BLaER1 (cell line): ENCODE measurements at regions not wholly inside any gene's neighbourhood (a gene's known extent, or its start where the extent isn't known, plus 50 kb on each side); places are given as distances from the start of the nearest gene placed in this dataset.

ENCODE experiments used
- H3K27ac ChIP-seq: shearing (Covaris generic); formaldehyde crosslinking; 2 replicates; pipeline ENCODE4 v1.8.1; 2022
- H3K27me3 ChIP-seq: shearing (Covaris generic); formaldehyde crosslinking; 2 replicates; pipeline ENCODE4 v1.8.1; 2022
- H3K36me3 ChIP-seq: shearing (Covaris generic); formaldehyde crosslinking; 2 replicates; pipeline ENCODE4 v1.8.1; 2022
- H3K4me1 ChIP-seq: shearing (Covaris generic); formaldehyde crosslinking; 2 replicates; pipeline ENCODE4 v1.8.1; 2022
- H3K4me2 ChIP-seq: shearing (Covaris generic); formaldehyde crosslinking; 2 replicates; pipeline ENCODE4 v1.8.1; 2022
- H3K4me3 ChIP-seq: shearing (Covaris generic); formaldehyde crosslinking; 2 replicates; pipeline ENCODE4 v1.8.1; 2022
- H3K9ac ChIP-seq: shearing (Covaris generic); formaldehyde crosslinking; 2 replicates; pipeline ENCODE4 v1.8.1; 2022
- H3K9me3 ChIP-seq: shearing (Covaris generic); formaldehyde crosslinking; 2 replicates; pipeline ENCODE4 v1.8.1; 2022
- H4K20me1 ChIP-seq: shearing (Covaris generic); formaldehyde crosslinking; 2 replicates; pipeline ENCODE4 v1.8.1; 2022
- Cebpa-rat ChIP-seq: shearing (Covaris generic); IDR thresholded peaks from 2 replicates; pipeline ENCODE4 v1.8.1; 2022

- no peak overlapping the region for H3K9ac ChIP-seq
- H3K4me1 ChIP-seq, result peaks cover 5% of the 10 kb centered on the region
- TF ChIP-seq Cebpa-rat, result no peak
- H3K27me3 ChIP-seq, result no peaks in the 10 kb centered on the region
- H3K36me3 ChIP-seq, result no peaks in the 10 kb centered on the region
- no peak overlapping the region for H3K4me3 ChIP-seq
- no peaks in the 10 kb centered on the region for H3K9me3 ChIP-seq
- H3K4me2 ChIP-seq, result no peak overlapping the region
- no peak overlapping the region for H3K27ac ChIP-seq
- H4K20me1 ChIP-seq, result no peaks in the 10 kb centered on the region
Measured at GRCh38 chr9:18129809-18130334, 344.1 kb upstream of the ADAMTSL1 start.

GRCh38 chr9:18136354-18136994 is 337.5 kb upstream of the ADAMTSL1 start:
- Histone ChIP-seq H3K36me3 (no peaks in the 10 kb centered on the region), H3K27me3 (no peaks in the 10 kb centered on the region), H3K4me3 (no peak overlapping the region), H3K4me2 (no peak overlapping the region), H4K20me1 (no peaks in the 10 kb centered on the region), H3K9ac (no peak overlapping the region), H3K27ac (no peak overlapping the region), H3K4me1 (peaks cover 5% of the 10 kb centered on the region), H3K9me3 (no peaks in the 10 kb centered on the region)
- no peak for TF ChIP-seq Cebpa-rat

GRCh38 chr9:18137815-18138214 is 336.1 kb upstream of the ADAMTSL1 start:
- Histone ChIP-seq H3K9me3 (no peaks in the 10 kb centered on the region), H3K9ac (no peak overlapping the region), H3K4me2 (no peak overlapping the region), H3K4me3 (no peak overlapping the region), H4K20me1 (no peaks in the 10 kb centered on the region), H3K4me1 (no peaks in the 10 kb centered on the region), H3K36me3 (no peaks in the 10 kb centered on the region), H3K27me3 (no peaks in the 10 kb centered on the region), H3K27ac (no peak overlapping the region)
- TF ChIP-seq Cebpa-rat, result no peak

- Histone ChIP-seq H3K27ac (no peak overlapping the region), H3K4me1 (no peaks in the 10 kb centered on the region), H4K20me1 (no peaks in the 10 kb centered on the region), H3K27me3 (no peaks in the 10 kb centered on the region), H3K4me2 (no peak overlapping the region), H3K4me3 (no peak overlapping the region), H3K9me3 (no peaks in the 10 kb centered on the region), H3K9ac (no peak overlapping the region), H3K36me3 (no peaks in the 10 kb centered on the region)
- TF ChIP-seq Cebpa-rat, result no peak
Measured at GRCh38 chr9:18138656-18139055, 335.3 kb upstream of the ADAMTSL1 start.

- Histone ChIP-seq H3K36me3 (no peaks in the 10 kb centered on the region), H3K9ac (no peak overlapping the region), H3K4me1 (no peaks in the 10 kb centered on the region), H3K9me3 (no peaks in the 10 kb centered on the region), H3K4me3 (no peak overlapping the region), H3K27ac (no peak overlapping the region), H3K27me3 (no peaks in the 10 kb centered on the region), H4K20me1 (no peaks in the 10 kb centered on the region), H3K4me2 (no peak overlapping the region)
- no peak for TF ChIP-seq Cebpa-rat
Measured at GRCh38 chr9:18141681-18142080, 332.3 kb upstream of the ADAMTSL1 start.

- H3K36me3 ChIP-seq, result no peaks in the 10 kb centered on the region
- H3K9ac ChIP-seq, result no peak overlapping the region
- H4K20me1 ChIP-seq, result no peaks in the 10 kb centered on the region
- H3K4me1 ChIP-seq, result no peaks in the 10 kb centered on the region
- H3K27ac ChIP-seq, result no peak overlapping the region
- no peak overlapping the region for H3K4me3 ChIP-seq
- no peaks in the 10 kb centered on the region for H3K9me3 ChIP-seq
- H3K4me2 ChIP-seq, result no peak overlapping the region
- no peak for TF ChIP-seq Cebpa-rat
- no peaks in the 10 kb centered on the region for H3K27me3 ChIP-seq
Measured at GRCh38 chr9:18143073-18143745, 330.7 kb upstream of the ADAMTSL1 start.

- Histone ChIP-seq H3K27me3 (no peaks in the 10 kb centered on the region), H3K27ac (no peak overlapping the region), H3K36me3 (no peaks in the 10 kb centered on the region), H3K4me1 (no peaks in the 10 kb centered on the region), H3K4me2 (no peak overlapping the region), H4K20me1 (no peaks in the 10 kb centered on the region), H3K9me3 (no peaks in the 10 kb centered on the region), H3K9ac (no peak overlapping the region), H3K4me3 (no peak overlapping the region)
- no peak for TF ChIP-seq Cebpa-rat
Measured at GRCh38 chr9:18146329-18146728, 327.6 kb upstream of the ADAMTSL1 start.

- Histone ChIP-seq H3K36me3 (no peaks in the 10 kb centered on the region), H4K20me1 (no peaks in the 10 kb centered on the region), H3K4me2 (no peak overlapping the region), H3K9me3 (no peaks in the 10 kb centered on the region), H3K27me3 (no peaks in the 10 kb centered on the region), H3K9ac (no peak overlapping the region), H3K4me1 (no peaks in the 10 kb centered on the region), H3K4me3 (no peak overlapping the region), H3K27ac (no peak overlapping the region)
- no peak for TF ChIP-seq Cebpa-rat
Measured at GRCh38 chr9:18149471-18150011, 324.4 kb upstream of the ADAMTSL1 start.

GRCh38 chr9:18154661-18155060 is 319.3 kb upstream of the ADAMTSL1 start:
- H3K4me2 ChIP-seq, result no peak overlapping the region
- no peak overlapping the region for H3K27ac ChIP-seq
- H3K27me3 ChIP-seq, result no peaks in the 10 kb centered on the region
- no peaks in the 10 kb centered on the region for H4K20me1 ChIP-seq
- no peak overlapping the region for H3K4me3 ChIP-seq
- no peaks in the 10 kb centered on the region for H3K9me3 ChIP-seq
- no peak for TF ChIP-seq Cebpa-rat
- no peaks in the 10 kb centered on the region for H3K36me3 ChIP-seq
- H3K9ac ChIP-seq, result no peak overlapping the region
- H3K4me1 ChIP-seq, result no peaks in the 10 kb centered on the region

GRCh38 chr9:18159254-18159653 is 314.7 kb upstream of the ADAMTSL1 start:
- no peak overlapping the region for H3K27ac ChIP-seq
- no peak for TF ChIP-seq Cebpa-rat
- H3K4me3 ChIP-seq, result no peak overlapping the region
- no peaks in the 10 kb centered on the region for H3K36me3 ChIP-seq
- H3K9me3 ChIP-seq, result no peaks in the 10 kb centered on the region
- H3K27me3 ChIP-seq, result no peaks in the 10 kb centered on the region
- H3K9ac ChIP-seq, result no peak overlapping the region
- no peaks in the 10 kb centered on the region for H3K4me1 ChIP-seq
- H4K20me1 ChIP-seq, result no peaks in the 10 kb centered on the region
- no peak overlapping the region for H3K4me2 ChIP-seq
